ENCODE measurements at regions not wholly inside any gene's neighbourhood (a gene's known extent, or its start where the extent isn't known, plus 50 kb on each side); places are given as distances from the start of the nearest gene placed in this dataset.

GRCh38 chr6:40056865-40057264, 122.6 kb upstream of the MOCS1 start:
- DNase-seq = no peak

GRCh38 chr6:40054602-40055001, 120.3 kb upstream of the MOCS1 start:
- no peak for DNase-seq

GRCh38 chr6:40054186-40054585, 119.9 kb upstream of the MOCS1 start:
- DNase-seq = no peak

- no peak for DNase-seq
These were observed 114.9 kb upstream of the MOCS1 start for GRCh38 chr6:40049128-40049527.

GRCh38 chr6:40044196-40044595, 109.9 kb upstream of the MOCS1 start:
- no peak for DNase-seq

- DNase-seq = no peak
These were observed 108.0 kb upstream of the MOCS1 start for GRCh38 chr6:40042232-40042631.

- DNase-seq = no peak
These were observed 104.8 kb upstream of the MOCS1 start for GRCh38 chr6:40039042-40039441.

GRCh38 chr6:40038626-40039025, 104.4 kb upstream of the MOCS1 start:
- no peak for DNase-seq

GRCh38 chr6:40037271-40037670, 103.0 kb upstream of the MOCS1 start:
- no peak for DNase-seq

- no peak for DNase-seq
These were observed 101.9 kb upstream of the MOCS1 start for GRCh38 chr6:40036186-40036585.

- no peak for DNase-seq
These were observed 94.2 kb upstream of the MOCS1 start for GRCh38 chr6:40028449-40028848.

- DNase-seq = no peak
These were observed 88.6 kb upstream of the MOCS1 start for GRCh38 chr6:40022867-40023266.

GRCh38 chr6:40020166-40020565, 85.9 kb upstream of the MOCS1 start:
- no peak for DNase-seq

GRCh38 chr6:40015530-40015929, 81.3 kb upstream of the MOCS1 start:
- DNase-seq = no peak

- no peak for DNase-seq
These were observed 77.6 kb upstream of the MOCS1 start for GRCh38 chr6:40011844-40012243.

- DNase-seq = no peak
These were observed 66.8 kb upstream of the MOCS1 start for GRCh38 chr6:40000964-40001515.

GRCh38 chr6:39999006-39999867, 65.0 kb upstream of the MOCS1 start:
- DNase-seq = no peak

GRCh38 chr6:39998126-39998525, 63.9 kb upstream of the MOCS1 start:
- no peak for DNase-seq

- DNase-seq = no peak
These were observed 62.9 kb upstream of the MOCS1 start for GRCh38 chr6:39997101-39997635.

- DNase-seq = no peak
These were observed 61.4 kb upstream of the MOCS1 start for GRCh38 chr6:39995633-39996032.

- no peak for DNase-seq
These were observed 58.8 kb upstream of the MOCS1 start for GRCh38 chr6:39992861-39993622.
